Stimulated activated naive CD4-positive, alpha-beta T cell treated with Interleukin-2 at 50 U/mL for 16 hours (primary cell): ENCODE measurements at regions not wholly inside any gene's neighbourhood (a gene's known extent, or its start where the extent isn't known, plus 50 kb on each side); places are given as distances from the start of the nearest gene placed in this dataset.
"Not testable (repeated sequence)": the region's sequence is repeated elsewhere in the genome, so short reads cannot be mapped to it uniquely, and the experiment has no call there.

Source experiments
- DNase-seq: peaks from one replicate; lab custom pipeline; 2025; lab: John Stamatoyannopoulos, UW

DNA sequence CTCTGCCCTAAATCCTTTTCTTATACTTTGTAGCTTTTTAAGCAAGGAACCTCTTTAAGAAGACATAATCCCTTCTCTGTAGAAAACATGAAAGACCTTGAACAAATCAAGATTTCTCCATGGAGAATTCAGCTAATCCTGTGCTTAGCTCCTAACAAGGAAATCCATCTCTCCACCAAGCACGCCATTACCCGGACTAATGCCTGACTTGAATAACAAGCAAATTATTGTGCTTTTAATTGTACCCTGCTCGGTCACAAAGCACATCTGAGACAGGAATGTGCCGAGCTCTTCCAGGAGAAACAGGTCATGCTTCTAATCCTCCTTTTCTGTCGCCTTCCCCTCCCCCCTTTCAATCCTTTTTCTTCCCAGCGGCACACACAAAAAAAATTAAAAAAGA, 141.3 kb downstream of the PSAT1 start:
- no peak for DNase-seq

DNA sequence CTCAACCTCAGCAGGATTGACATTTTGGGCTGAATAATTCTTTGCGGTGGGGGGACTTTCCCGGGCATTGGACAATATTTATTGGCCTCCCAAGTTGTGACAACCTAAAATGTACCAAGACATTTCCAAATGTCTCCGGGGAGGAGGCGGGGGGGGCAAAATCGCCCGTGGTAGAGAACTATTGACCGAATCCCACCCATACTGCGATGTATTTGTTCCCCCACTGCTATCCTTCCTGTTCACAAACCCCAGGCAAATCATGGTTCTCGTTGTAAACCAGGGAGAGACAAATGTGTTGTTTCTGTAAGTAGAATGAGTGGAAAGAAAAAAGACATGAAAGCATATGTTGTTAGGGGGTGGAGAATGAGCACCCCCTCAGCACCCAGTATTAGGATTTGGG, 141.9 kb downstream of the PSAT1 start:
- no peak for DNase-seq

DNA sequence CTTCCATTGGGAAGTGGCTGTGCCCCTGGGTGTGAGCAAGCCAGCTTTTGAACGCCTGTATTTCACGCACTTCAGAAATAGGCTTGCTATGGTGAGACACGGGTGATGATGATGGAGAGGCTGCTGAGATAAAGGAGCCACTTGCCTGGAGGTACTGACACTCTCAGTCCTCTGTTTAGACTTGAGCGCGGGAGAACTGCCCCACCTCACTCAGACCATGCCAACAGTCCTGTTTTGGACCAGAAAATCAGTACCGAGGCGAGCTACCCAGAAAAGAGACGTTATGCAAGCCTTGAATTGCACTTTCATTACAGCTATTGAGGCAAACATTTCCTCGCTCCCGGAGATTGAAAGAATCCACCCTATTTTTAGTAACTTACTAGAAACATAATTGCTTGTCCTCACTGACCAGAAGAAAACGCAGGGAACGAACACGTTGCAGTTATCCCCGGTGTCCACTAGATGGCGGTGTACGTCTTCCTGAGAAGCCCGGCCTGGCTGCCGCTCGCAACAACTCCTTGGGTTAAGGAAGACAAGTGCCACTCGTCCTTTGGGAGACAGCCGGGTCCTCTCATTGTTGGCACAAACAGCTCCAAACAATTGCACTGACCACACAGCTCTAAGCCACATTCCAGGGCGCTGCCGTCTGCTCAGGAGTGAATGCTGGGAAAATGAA, 142.4 kb downstream of the PSAT1 start:
- peak; percentile 37 for DNase-seq

DNA sequence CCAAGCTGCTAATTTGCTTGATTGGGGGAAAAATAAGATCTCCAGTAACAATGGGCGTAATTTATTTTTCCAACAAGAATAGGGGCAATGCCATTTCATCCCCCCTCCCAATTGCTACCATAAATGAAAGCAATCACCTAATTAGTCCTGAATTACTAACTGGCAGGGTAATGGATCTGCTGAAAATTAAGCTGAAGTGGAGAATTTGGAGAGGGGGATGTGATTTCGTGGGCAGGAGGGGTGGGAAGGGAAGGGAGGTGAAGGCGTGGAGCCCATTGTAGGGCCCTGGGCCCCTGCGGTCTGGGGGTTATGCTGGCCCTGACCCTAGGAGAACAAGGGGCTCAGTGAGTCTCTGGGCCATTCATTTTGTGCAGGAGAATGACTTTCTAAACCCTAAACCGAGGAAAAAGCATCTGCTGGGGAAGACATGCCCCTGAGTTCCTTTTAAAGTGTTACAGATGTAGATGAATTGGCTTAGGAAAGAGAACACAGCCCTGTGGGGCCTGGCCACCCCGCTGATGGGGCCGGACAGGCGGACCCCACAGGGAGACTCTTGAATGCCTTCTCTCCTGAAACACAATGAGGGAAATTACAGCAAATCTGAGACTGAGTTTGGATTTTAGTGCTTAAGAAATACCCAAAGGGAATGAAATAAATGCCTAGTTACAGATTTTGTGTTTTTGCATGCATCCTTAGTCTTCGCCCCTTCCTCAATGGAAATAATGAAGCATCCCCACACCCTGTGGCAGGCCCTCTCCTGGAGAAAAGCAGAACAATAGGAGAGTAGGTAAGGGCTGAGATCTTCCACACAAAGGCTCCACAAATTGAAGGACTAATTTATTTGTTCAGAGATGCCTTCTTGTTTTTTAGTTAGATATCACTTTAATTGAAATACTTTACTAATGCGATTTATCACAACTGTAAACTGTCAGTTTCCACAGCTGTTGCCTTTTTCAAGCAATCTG, 143.2 kb downstream of the PSAT1 start:
- DNase-seq, result no peak

DNA sequence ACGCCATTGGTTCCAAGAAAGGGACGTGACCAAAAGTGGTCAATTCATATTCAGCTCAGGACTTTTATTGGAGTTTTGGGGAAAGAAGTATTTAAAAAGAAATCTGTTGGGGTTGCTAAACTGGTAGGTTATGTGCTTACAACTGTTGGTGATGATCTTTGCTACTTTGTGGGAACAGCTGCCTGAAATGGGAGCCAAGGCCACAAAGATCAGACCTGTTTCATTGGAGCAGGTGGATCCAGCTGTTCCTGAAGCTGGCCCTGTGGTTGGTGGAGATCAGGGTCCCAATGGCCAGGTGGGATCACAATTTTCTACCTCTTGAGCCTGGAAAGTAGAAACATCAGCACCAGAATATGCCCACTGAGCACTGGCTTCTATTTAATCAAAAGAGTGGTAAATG, 144.5 kb downstream of the PSAT1 start:
- no peak for DNase-seq

DNA sequence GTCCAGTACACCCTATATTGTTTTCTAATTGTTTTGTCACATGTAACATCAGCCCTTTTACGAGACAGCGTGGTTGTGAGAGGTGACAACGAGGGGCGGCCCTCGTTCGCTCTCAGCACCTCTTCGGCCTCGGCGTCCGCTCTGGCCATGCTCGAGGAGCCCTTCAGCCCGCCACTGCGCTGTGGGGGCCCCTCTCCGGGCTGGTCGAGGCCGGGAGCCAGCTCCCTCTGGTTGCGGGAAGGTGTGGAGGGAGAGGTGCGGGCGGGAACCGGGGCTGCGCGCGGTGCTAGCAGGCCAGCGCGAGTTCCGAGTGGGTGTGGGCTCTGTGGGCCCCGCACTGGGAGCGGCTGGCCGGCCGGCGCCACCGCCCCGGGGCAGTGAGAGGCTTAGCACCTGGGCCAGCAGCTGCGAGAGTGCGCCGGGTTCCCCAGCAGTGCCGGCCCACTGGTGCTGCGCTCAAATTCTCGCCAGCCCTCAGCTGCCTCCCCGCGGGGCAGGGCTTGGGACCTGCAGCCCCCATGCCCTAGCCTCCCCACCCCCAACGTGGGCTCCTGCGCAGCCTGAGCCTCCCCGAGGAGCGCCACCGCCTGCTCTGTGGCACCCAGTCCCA, 145.0 kb downstream of the PSAT1 start:
- no peak for DNase-seq

DNA sequence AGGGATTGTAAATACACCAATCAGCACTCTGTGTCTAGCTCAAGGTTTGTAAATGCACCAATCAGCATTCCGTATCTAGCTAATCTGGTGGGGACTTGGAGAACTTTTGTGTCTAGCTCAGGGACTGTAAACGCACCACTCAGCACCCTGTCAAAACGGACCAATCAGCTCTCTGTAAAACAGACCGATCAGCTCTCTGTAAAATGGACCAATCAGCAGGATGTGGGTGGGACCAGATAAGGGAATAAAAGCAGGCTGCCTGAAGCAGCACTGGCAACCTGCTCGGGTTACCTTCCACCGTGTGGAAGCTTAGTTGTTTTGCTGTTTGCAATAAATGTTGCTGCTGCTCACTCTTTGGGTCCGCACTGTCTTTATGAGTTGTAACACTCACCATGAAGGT, 145.7 kb downstream of the PSAT1 start:
- DNase-seq, result not testable (repeated sequence)

DNA sequence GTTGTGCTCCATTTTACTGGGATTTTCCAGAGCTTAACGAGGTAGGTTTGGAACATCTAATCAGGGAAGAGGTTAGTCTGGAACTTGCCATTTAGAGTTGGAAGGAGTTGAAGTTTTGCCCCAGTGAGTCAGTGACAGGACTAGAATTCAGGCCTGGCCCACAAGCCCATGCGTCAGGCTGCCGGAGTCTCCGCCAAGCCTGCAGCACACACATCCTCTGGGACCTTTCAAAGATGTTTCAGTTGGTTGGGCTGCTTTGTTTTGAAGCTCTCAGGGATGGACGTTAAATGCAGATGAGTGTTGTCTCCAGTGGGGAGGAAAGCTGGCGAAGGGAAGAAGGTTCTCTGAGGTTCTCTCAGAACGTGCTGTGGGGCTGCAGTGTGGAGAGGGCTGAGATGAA, 147.0 kb downstream of the PSAT1 start:
- DNase-seq, result no peak

DNA sequence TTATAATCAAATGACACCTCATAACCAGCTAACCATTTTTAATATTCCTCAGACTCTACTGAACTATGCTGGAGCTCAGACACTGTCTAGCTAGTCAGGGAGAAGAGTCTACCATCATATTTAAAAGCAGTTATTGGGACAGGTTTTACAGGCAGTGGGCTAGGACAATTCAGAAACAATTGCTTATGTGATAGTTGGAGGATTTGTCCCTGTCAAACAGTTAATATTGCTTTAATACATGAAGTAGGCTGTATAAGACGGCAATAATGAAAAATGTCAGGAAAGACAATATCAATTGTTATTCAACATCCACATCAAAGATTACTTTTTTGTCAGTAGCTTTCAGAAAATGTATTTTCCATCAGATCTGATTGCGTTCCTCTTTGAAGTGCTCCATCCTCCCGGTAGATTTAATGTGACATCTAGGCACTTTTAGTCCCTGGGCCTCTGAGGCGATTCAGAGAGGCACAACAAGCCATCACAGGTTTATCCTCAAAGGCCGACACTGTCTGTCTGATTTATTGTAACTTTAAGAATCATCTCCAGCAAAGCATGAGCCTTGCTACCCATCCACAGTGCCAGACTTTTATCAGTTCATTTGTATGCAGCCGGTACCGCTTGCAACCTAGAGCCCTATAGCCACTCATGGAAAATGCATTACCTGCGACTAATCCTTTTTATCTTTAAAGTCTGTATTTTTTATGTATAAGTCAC, 152.2 kb downstream of the PSAT1 start:
- DNase-seq, result no peak

DNA sequence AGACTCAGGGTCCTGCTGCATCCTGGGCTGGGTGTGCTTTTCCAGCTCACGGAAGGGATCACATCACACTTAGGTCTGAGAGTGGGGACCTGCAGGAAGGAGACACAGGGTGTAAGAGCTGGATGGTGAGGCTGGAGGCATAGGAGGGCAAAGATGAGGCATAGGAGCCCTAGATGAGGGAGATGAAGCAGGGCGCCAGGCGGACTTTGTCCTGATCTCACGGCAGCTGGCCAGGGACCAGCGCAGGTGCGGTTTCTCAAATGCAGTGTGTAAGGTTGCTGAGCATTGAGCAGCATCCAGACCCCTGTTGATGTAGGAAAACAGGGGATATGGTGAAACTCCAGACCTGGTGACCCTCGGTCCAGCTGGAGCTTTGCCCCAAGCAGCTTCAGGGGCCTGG, 156.5 kb downstream of the PSAT1 start:
- DNase-seq, result no peak

DNA sequence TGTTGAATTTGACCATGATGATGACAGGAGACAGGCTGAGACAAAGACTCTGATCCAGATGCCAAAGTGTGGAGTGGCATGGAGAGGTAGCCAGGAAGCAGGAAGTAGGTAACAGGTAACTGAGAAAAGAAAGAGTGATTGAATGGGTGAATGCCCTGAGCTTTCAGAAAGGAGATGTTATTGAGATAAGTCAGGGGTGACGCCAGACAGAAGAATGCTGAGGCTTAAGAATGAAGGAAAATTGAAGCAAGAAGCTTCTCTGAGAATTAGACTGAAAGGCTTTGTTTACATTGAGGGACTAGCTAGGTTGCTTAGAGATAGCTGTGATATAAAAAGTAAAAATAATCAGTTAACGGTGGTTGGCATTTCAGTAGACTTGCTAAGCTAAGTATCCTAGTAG, 165.7 kb downstream of the PSAT1 start:
- DNase-seq, result no peak

DNA sequence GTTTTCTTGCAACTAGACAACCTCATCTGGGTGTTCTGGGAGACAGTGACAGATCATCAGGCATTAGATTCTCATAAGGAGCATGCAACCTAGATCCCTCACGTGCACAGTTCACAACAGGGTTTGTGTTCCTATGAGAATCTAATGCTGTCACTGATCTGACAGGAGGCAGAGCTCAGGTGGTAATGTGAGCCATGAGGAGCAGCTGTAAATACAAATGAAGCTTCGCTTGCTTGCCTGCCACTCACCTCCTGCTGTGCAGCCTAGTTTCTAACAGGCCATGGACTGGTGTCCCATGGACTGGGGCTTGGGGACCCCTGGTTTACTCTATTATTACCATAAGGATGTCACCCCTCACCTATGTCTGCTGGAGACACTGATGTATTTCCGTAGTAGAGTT, 166.8 kb downstream of the PSAT1 start:
- no peak for DNase-seq

DNA sequence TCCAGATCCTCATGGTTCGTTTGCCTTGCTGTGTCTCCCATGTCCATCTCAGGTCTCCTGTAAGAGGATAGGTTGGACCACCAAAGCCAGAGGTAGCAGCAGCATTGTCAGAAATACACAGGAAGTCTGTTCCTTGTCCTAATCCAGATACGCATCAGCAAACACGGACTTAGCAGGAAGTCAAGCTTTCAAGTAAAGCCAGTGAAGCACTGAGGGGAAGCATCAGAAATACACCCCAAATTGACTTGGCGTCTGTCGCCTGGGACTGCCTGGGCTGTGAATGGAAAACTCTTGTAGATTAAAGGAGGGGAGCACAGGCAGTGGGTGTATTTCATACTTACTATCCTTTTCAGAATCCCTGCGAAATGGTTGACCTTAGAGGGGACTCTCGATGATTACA, 171.3 kb downstream of the PSAT1 start:
- DNase-seq, result no peak

DNA sequence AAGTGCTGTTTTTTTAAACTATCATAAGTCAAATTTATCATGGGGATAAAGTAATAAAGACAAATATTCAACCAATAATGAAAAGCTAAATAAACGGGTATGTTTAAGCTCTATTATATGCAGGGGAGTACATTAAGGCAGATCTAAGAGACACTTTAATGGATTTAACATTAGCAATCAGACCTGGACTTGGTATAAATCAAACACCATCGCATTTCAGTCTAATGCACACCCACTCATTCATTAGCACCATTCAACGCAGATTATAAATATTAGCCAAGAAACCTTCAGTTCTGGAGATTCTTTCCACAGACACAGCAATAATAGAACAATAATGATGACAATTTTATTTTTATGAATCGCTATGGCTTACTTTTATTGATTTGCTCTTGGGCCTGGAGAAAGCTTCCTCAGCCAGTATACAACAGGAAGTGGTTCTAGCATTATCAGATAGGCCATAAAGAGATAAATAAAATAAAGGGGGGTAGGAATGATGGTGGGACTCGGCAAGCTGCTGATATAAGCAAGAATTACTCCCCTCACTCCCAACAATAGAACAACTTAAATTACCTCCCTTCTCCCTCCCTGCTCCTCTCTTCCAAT, 172.2 kb downstream of the PSAT1 start:
- no peak for DNase-seq

DNA sequence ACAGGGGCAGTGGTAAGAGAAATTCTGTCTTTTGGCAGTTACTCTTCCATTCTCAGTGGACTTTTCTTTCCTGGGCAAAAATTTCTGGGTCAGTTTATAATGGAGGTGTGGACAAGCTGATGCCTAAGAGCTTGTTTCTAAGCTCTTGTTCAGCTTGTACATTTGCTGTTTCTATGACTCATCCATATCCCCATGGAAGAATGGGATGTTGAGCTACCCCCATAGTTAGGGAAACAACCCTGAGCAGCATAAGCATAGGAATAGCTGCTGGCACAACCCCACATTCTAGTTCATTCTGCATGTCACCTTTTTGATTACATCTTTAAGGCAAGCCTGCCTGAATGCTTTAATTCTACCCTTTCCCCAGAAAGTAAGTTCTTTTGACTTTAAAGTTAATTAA, 173.3 kb downstream of the PSAT1 start:
- DNase-seq, result no peak

DNA sequence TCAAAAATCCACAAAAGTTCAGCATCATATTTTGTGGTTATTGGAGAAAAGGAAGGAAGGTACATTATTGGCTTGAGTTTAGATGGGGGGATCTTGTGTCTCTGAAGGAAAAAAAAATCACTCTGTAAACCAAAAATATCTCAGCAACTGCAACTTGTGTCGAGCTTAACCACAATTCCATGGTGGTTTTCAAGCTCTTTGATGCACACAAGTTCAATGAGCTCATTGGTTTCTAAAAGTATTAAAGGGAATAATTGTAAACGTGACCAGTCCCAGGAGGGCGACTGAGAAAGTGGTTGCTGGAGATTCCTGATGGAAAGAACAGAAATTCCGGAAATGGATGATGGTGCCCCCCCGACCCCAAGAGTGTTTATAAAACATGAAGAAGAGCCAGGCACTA, 173.8 kb downstream of the PSAT1 start:
- no peak for DNase-seq

DNA sequence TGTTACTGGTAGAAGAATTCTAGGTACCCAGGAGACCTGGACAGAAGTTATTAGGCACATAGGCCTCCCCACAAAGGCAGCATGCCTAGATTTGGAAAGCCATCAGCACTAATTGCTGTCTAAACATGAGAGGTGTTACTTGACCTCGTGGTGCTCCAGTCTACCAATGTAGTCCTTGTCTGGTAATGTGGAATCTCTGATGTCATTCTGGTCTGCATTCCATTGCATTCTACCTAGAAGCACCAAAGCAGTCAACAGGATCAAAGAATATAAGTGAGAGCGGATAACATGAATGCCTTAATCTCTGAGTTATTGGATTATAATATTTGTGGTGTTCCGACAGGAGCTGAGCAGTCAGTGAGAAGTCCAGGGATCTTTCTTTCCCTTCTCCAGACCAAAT, 175.2 kb downstream of the PSAT1 start:
- DNase-seq, result no peak

DNA sequence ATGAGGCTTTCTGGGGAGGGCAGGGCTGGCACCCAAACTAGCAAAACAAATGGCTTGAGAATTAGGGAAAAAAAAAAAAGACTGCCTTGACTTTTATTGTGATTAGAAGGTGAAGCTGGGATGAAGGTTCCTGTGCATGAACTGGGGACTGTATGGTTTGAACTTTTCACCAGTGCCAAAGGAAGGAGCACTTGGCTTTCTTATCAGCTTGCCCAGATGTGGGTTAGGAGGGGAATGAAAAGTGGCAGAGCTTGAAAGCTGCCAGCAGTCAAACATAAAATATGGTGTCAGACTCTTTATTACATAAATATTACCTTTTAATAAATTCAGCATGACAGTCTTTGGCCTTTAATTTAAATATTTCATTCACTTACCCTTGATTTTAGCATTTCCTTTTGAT, 182.5 kb downstream of the PSAT1 start:
- DNase-seq, result no peak

DNA sequence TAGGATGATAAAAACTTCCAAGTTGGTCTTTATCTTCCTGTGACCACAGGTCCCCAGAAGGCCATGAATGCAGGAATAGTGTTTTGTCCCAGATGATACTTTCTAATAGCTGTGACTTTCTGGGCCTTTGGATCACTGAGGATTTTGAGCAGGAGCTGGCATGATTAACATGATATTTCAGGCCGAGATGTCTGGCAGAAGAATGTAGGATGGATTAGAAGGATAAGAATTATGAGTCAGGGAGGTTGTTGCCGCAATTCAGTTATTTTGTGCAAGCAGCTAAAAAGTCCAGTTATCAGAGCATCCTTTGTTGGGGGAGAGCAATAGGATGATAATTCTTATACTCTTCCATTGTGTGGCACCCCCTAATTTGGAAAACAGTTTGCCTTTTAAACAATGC, 189.7 kb downstream of the PSAT1 start:
- DNase-seq, result no peak

DNA sequence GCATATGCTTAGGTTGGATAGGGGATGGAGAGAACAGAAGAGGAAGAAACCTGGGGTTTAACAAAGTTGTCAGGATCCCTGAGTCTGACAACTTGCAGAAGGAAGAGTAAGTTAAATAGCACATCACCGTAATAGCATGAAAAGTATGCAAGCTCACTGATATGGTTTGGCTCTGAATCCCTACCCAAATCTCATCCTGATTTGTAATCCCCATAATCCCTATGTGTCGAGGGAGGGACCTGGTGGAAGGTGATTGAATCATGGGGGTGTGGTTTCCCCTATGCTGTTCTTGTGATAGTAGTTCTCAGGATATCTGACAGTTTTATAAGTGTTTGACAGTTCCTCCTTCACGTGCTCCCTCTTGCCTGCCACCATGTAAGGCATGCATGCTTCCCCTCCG, 193.3 kb downstream of the PSAT1 start:
- DNase-seq, result no peak

DNA sequence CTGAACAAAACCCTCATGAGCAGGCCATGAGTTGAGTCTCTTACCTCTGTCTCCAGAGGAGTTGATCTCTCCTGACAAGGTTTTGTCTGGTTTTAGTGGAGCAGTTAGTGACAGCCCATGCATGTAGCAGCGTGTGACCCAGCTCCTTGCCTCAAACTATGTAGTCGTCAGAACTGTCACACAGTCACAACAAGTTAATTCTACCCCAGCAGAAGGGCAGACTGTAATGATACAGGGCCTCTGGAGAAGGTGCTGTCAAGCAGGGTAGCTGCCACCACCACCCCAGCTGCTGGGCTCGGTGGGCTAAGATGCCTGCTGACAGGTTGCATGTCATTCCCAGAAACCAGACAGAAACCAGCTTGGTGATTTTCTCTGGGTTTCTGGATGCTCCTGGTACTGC, 194.5 kb downstream of the PSAT1 start:
- no peak for DNase-seq

DNA sequence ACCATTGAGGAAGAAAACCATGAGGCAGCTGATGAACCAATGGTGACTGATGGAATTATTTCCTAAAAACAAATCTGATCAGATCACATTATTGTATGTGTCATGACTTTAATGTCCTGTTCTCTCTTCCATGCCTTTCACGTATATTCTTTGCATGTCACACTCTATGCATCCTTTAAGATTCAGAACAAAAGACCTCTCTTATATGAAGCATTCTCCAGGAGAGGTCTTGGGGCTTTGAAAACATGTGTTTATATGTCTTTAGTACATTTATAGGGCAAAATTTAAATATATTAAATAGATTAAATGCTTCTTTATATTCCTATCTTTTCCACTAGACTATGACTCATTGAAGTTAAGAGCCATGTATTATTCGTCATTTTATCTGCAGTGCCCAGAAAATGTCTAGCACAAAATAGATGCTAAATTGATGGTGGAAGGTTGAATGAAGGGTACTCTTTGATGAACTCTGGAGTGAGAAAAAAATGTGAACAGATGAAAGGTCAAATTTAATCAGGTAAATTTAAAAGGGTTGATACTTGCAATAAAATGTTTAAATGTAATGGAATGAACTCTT, 196.3 kb downstream of the PSAT1 start:
- no peak for DNase-seq
